ENCODE measurements at regions not wholly inside any gene's neighbourhood (a gene's known extent, or its start where the extent isn't known, plus 50 kb on each side); places are given as distances from the start of the nearest gene placed in this dataset.

GRCh38 chr16:52956044-52956443 lies 96.7 kb downstream of the CHD9NB start:
- no peak for TF ChIP-seq ZFX (IDR thresholded peaks at IDR 0.05)
- TF ChIP-seq CTCF (conservative IDR thresholded peaks at IDR 0.05): no peak
- no peak overlapping the region for H3K27ac ChIP-seq

- TF ChIP-seq ZFX (IDR thresholded peaks at IDR 0.05) (no peak), CTCF (conservative IDR thresholded peaks at IDR 0.05) (no peak)
- no peak overlapping the region for H3K27ac ChIP-seq
These were observed 99.5 kb downstream of the CHD9NB start for GRCh38 chr16:52953215-52953614.

GRCh38 chr16:52948946-52949345 lies 103.8 kb downstream of the CHD9NB start:
- no peak for TF ChIP-seq CTCF (conservative IDR thresholded peaks at IDR 0.05)
- TF ChIP-seq ZFX (IDR thresholded peaks at IDR 0.05): no peak
- H3K27ac ChIP-seq: no peak overlapping the region

GRCh38 chr16:52932321-52932720 lies 120.4 kb downstream of the CHD9NB start:
- no peak overlapping the region for H3K27ac ChIP-seq
- TF ChIP-seq ZFX (IDR thresholded peaks at IDR 0.05): no peak
- TF ChIP-seq CTCF (conservative IDR thresholded peaks at IDR 0.05): no peak

- no peak for TF ChIP-seq CTCF (conservative IDR thresholded peaks at IDR 0.05)
- TF ChIP-seq ZFX (IDR thresholded peaks at IDR 0.05): no peak
These were observed 123.0 kb downstream of the CHD9NB start for GRCh38 chr16:52929478-52930400.

GRCh38 chr16:52928955-52929354 lies 123.7 kb downstream of the CHD9NB start:
- H3K27ac ChIP-seq: no peak overlapping the region

More at GRCh38 chr16:52929478-52930400, 123.0 kb downstream of the CHD9NB start:
- no peak overlapping the region for H3K27ac ChIP-seq

More at GRCh38 chr16:52928955-52929354, 123.7 kb downstream of the CHD9NB start:
- TF ChIP-seq ZFX (IDR thresholded peaks at IDR 0.05) (no peak), CTCF (conservative IDR thresholded peaks at IDR 0.05) (no peak)

All from C4-2B (cell line).